ENCODE measurements at regions not wholly inside any gene's neighbourhood (a gene's known extent, or its start where the extent isn't known, plus 50 kb on each side); places are given as distances from the start of the nearest gene placed in this dataset.
"Not testable (repeated sequence)": the region's sequence is repeated elsewhere in the genome, so short reads cannot be mapped to it uniquely, and the experiment has no call there.

DNA sequence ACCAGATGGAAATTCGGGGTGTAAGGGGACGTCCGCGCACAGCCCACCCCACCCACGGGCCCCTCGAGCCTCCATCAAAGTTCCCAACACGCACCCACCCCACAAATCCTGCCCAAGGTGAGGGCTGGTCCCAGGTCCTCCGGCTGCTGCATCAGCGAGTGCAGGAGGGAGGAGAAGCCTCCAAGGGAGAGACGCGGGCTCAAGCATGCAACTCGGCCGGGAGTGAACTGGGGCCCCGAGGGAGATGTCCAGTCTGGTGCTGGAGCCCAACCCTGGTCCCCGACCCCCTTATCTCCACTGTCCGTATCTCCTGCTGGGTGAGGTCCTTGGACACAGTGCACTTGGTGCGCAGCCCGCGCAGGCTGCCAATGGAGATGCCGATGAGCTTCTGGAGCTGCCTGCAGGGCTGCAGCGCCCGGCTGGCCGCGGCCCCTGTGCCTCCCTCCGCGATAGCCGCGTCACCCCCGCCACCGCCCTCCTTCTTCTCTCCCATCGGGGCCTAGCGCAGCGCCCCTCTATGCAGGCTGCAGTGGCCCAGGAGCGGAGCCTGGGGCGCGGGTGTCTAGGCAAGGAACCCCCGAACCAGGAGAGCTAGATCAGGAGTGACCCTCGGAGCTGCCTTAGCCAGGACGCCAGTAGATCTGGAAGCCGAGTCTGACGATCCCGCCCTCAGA, 489.2 kb downstream of the ZNF33B start:
- DNase-seq (ENCODE audit: low spot score), result peak; percentile 28
- H3K4me3 ChIP-seq (ENCODE audit: low read depth in 1 of 3, low read length in 3 of 3), result no peak overlapping the region
- no peak overlapping the region for H3K9ac ChIP-seq (ENCODE audit: low read depth in 1 of 2, low read length in 2 of 2)
- TF ChIP-seq, protein P1, sequence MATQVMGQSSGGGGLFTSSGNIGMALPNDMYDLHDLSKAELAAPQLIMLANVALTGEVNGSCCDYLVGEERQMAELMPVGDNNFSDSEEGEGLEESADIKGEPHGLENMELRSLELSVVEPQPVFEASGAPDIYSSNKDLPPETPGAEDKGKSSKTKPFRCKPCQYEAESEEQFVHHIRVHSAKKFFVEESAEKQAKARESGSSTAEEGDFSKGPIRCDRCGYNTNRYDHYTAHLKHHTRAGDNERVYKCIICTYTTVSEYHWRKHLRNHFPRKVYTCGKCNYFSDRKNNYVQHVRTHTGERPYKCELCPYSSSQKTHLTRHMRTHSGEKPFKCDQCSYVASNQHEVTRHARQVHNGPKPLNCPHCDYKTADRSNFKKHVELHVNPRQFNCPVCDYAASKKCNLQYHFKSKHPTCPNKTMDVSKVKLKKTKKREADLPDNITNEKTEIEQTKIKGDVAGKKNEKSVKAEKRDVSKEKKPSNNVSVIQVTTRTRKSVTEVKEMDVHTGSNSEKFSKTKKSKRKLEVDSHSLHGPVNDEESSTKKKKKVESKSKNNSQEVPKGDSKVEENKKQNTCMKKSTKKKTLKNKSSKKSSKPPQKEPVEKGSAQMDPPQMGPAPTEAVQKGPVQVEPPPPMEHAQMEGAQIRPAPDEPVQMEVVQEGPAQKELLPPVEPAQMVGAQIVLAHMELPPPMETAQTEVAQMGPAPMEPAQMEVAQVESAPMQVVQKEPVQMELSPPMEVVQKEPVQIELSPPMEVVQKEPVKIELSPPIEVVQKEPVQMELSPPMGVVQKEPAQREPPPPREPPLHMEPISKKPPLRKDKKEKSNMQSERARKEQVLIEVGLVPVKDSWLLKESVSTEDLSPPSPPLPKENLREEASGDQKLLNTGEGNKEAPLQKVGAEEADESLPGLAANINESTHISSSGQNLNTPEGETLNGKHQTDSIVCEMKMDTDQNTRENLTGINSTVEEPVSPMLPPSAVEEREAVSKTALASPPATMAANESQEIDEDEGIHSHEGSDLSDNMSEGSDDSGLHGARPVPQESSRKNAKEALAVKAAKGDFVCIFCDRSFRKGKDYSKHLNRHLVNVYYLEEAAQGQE (IDR thresholded peaks at IDR 0.05), result no peak
- TF ChIP-seq EGR1 (IDR thresholded peaks at IDR 0.05; ENCODE audit: low read depth in 2 of 2), result no peak
- no peak for TF ChIP-seq TAF1 (conservative IDR thresholded peaks at IDR 0.05)
- no peak for TF ChIP-seq MAX (IDR thresholded peaks at IDR 0.05)
- TF ChIP-seq, protein P2, sequence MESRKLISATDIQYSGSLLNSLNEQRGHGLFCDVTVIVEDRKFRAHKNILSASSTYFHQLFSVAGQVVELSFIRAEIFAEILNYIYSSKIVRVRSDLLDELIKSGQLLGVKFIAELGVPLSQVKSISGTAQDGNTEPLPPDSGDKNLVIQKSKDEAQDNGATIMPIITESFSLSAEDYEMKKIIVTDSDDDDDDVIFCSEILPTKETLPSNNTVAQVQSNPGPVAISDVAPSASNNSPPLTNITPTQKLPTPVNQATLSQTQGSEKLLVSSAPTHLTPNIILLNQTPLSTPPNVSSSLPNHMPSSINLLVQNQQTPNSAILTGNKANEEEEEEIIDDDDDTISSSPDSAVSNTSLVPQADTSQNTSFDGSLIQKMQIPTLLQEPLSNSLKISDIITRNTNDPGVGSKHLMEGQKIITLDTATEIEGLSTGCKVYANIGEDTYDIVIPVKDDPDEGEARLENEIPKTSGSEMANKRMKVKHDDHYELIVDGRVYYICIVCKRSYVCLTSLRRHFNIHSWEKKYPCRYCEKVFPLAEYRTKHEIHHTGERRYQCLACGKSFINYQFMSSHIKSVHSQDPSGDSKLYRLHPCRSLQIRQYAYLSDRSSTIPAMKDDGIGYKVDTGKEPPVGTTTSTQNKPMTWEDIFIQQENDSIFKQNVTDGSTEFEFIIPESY (IDR thresholded peaks at IDR 0.05), result no peak
- TF ChIP-seq RXRA (IDR thresholded peaks at IDR 0.05), result no peak
- TF ChIP-seq, protein P3, sequence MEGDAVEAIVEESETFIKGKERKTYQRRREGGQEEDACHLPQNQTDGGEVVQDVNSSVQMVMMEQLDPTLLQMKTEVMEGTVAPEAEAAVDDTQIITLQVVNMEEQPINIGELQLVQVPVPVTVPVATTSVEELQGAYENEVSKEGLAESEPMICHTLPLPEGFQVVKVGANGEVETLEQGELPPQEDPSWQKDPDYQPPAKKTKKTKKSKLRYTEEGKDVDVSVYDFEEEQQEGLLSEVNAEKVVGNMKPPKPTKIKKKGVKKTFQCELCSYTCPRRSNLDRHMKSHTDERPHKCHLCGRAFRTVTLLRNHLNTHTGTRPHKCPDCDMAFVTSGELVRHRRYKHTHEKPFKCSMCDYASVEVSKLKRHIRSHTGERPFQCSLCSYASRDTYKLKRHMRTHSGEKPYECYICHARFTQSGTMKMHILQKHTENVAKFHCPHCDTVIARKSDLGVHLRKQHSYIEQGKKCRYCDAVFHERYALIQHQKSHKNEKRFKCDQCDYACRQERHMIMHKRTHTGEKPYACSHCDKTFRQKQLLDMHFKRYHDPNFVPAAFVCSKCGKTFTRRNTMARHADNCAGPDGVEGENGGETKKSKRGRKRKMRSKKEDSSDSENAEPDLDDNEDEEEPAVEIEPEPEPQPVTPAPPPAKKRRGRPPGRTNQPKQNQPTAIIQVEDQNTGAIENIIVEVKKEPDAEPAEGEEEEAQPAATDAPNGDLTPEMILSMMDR (IDR thresholded peaks at IDR 0.05; ENCODE audit: low read depth, low read length, missing input control), result no peak
- TF ChIP-seq FOXA2 (IDR thresholded peaks at IDR 0.05), result no peak
- H3K4me1 ChIP-seq (ENCODE audit: control insufficient read depth in 4 of 4, insufficient read depth in 4 of 4, low read length in 3 of 4), result no peaks in the 10 kb centered on the region
- 57% methylated on average over 42 of the region's 42 CpGs for WGBS
- no peaks in the 10 kb centered on the region for H3K36me3 ChIP-seq (ENCODE audit: control insufficient read depth in 4 of 4, insufficient read depth in 3 of 4, low read depth in 1 of 4, low read length in 3 of 4)
- peaks cover 0 to 15% (median 4%) of the 10 kb centered on the region in 4 donors for H3K9me3 ChIP-seq (ENCODE audit: control insufficient read depth in 4 of 4, low read length in 3 of 4)
- peaks cover 0 to 3% (median 0%) of the 10 kb centered on the region in 4 donors for H3K27me3 ChIP-seq (ENCODE audit: control insufficient read depth in 4 of 4, insufficient read depth in 4 of 4, low read length in 3 of 4)
- no peak overlapping the region for H3K27ac ChIP-seq (ENCODE audit: low read depth in 1 of 2, low read length in 2 of 2)

DNA sequence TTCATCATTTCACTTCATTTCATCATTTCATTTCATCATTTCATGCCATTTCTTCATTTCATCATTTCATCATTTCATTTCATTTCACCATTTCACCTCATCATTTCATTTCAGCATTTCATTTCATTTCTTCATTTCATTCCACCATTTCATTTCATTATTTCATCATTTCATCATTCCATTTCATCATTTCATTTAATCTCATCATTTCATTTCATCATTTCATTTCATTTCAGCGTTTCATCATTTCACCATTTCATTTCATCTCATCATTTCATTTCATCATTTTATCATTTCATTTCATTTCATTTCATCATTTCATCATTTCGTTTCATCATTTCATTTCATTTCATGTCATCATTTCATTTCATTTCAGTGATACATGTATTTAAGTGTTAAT, 492.2 kb downstream of the ZNF33B start:
- H3K9ac ChIP-seq (ENCODE audit: low read depth in 1 of 2, low read length in 2 of 2); H3K27me3 ChIP-seq (ENCODE audit: control insufficient read depth in 4 of 4, insufficient read depth in 4 of 4, low read length in 3 of 4); H3K27ac ChIP-seq (ENCODE audit: low read depth in 1 of 2, low read length in 2 of 2); H3K4me1 ChIP-seq (ENCODE audit: control insufficient read depth in 4 of 4, insufficient read depth in 4 of 4, low read length in 3 of 4); DNase-seq (ENCODE audit: low spot score); H3K4me3 ChIP-seq (ENCODE audit: low read depth in 1 of 3, low read length in 3 of 3); H3K36me3 ChIP-seq (ENCODE audit: control insufficient read depth in 4 of 4, insufficient read depth in 3 of 4, low read depth in 1 of 4, low read length in 3 of 4): not testable (repeated sequence)
- H3K9me3 ChIP-seq (ENCODE audit: control insufficient read depth in 4 of 4, low read length in 3 of 4), result peaks cover 0 to 15% (median 4%) of the 10 kb centered on the region in 4 donors
- WGBS, result 36% methylated on average over 2 of the region's 2 CpGs

DNA sequence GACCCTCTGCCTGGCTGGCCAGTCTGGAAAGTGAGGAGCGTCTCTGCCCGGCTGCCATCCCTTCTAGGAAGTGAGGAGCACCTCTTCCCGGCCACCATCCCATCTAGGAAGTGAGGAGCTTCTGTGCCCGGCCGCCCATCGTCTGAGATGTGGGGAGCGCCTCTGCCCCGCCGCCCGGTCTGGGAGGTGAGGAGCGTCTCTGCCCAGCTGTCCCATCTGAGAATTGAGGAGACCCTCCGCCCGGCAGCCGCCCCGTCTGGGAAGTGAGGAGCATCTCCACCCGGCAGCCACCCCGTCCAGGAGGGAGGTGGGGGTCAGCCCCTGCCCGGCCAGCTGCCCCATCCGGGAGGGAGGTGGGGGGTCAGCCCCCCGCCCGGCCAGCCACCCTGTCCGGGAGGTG, 500.3 kb downstream of the ZNF33B start:
- not testable (repeated sequence) for H3K9ac ChIP-seq (ENCODE audit: low read depth in 1 of 2, low read length in 2 of 2); H3K27me3 ChIP-seq (ENCODE audit: control insufficient read depth in 4 of 4, insufficient read depth in 4 of 4, low read length in 3 of 4); DNase-seq (ENCODE audit: low spot score); H3K36me3 ChIP-seq (ENCODE audit: control insufficient read depth in 4 of 4, insufficient read depth in 3 of 4, low read depth in 1 of 4, low read length in 3 of 4); H3K27ac ChIP-seq (ENCODE audit: low read depth in 1 of 2, low read length in 2 of 2); H3K9me3 ChIP-seq (ENCODE audit: control insufficient read depth in 4 of 4, low read length in 3 of 4); H3K4me1 ChIP-seq (ENCODE audit: control insufficient read depth in 4 of 4, insufficient read depth in 4 of 4, low read length in 3 of 4); H3K4me3 ChIP-seq (ENCODE audit: low read depth in 1 of 3, low read length in 3 of 3)
- WGBS, result 92% methylated on average over 22 of the region's 22 CpGs

Measured in liver (tissue), 8 donors.